ENCODE measurements at regions not wholly inside any gene's neighbourhood (a gene's known extent, or its start where the extent isn't known, plus 50 kb on each side); places are given as distances from the start of the nearest gene placed in this dataset.
"Not testable (repeated sequence)": the region's sequence is repeated elsewhere in the genome, so short reads cannot be mapped to it uniquely, and the experiment has no call there.

DNA sequence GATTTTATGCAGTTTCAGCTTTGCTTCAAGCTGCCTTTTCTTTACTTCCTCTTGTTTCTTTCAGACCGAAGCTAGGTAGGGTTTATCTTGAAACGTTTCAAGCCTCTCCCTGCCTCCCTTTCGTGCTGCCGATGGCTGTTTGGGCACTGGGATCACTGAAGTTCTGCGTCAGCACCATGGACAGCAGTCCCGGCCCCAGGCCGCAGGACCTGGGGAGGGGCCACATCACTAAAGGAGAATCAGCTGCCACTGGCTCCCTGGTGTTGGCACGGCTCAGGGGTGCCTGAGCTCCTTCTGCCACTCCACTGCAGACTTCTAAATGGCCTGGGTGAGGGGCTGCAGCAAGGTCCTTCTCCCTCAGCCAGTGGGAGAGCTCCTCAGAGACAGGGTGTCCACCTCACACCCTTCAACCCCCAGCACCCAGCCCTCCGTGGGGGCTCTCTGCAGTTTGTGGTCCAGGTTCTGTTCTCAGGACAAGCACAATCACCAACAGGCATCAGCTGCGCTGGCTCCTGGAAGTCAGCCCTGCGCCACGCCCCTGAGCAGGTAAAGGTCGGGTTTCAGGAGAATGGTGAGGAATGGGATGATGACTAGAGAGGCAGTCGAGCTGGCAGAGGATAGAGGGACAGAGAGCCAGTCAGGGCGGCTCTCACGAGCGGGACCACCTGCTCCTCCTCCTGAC, 387.2 kb downstream of the TCERG1L start:
- no peak for DNase-seq

DNA sequence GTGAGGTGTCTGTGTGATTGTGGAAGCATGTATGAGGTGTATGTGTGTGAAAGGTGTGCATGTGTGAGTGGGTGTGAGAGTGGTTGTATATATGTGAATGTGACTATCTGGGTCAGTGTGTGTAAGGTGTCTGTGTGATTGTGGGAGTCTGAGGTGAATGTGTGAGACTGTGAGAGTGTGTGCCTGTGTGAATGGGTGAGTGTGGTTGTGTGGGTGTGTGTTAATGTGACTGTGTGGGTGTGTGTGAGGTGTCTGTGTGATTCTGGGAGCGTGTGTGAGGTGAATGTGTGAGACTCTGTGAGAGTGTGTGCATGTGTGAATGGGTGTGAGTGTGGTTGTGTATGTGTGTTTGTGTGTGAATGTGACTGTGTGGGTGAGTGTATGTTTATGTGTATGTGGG, 385.1 kb downstream of the TCERG1L start:
- no peak for DNase-seq

DNA sequence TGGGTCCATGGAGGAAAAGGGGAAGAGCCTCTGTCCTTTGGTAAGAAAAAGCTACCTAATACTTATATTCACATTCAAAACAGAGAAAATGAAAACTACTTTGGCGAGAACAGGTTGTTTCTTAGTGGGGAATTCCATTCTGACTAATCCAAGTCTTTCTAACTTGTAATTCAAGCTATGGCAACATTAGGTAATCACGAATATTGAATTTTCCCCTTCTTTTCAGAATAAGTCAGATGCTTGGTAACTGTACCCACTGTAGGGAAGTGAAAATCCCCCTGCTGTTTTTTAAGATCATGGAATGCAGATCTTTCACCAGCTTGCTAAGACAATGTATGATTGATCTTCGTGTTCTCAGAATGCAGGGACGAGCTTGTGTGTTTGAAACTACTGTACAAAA, 384.4 kb downstream of the TCERG1L start:
- no peak for DNase-seq

DNA sequence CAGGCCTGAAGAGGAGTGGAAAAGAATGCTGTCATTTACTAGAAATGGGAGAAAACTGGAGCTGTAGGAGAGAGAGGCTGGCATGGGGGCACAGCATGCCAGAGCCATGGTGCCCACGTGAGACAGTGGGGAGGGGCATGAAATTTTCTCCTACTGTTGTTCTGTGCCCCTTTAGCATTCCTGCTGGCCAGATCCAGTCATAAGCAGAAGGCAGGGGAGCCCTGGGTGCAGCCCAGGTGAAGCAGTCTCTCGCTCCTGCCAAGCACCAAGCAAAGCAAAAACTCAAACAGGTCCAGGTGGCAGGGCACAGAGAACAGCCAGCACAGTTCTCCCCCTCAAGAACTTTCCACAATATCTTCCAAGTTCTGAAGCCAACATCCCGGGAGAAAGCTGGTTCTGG, 383.2 kb downstream of the TCERG1L start:
- DNase-seq = no peak

DNA sequence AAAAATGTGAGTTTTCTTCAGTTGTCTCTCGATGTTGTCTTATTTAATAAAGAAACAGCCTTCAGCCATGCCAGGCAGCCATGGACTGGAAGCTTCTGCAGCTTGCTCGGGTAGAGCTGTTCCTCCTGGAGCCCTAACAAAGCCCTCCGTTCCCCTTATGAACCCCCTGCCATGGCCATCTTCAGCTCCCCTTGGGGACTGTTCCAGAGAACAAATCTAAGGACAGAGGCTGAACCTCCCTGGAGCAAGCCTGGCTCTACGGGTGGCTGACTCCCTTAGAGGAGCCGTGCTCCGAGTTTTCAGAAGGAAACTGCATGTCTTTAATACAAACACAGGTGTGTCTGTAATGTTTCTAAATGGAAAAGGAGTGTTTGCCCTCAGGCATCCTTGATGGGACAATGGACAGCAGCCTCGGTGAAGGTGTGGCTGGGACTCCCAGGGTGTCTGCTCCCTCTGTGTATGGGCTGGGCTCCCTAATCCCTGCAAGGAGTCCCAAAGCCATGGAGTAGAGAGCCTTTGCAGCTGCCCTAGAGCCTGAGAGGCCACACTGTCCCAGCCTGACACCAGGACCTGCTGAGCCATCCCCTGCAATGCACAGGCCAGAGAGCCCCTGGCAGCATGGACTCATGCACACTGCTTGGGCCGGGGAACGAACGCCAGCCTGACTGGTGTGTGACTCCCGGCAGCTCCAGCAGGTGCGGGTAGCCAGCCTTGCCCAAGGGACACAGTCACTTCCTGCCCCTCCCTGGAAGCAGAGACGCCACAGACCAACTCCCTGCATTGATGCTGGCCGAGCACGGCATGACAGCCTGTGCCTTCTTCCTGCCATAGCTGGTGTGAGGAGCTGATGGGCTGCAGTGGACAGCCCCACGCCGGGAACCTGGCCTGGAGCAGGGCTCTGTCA, 381.8 kb downstream of the TCERG1L start:
- no peak for DNase-seq

DNA sequence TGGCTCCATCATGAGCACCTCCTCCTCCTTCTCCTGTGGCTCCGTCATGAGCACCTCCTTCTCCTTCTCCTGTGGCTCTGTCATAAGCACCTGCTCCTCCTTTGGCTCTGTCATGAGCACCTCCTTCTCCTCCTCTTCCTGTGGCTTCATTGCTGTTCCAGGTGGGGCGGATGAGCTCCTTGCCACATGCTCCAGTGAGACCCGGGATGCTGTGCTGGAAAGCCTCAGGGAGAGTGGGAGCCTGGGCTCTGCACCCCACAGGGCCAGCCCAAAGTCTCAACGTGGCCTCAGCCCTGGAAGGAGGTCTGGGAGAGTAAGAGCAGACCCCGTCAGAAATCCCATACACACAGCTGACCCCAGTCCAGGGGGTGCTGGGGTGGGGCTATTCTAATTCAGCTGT, 380.7 kb downstream of the TCERG1L start:
- no peak for DNase-seq

DNA sequence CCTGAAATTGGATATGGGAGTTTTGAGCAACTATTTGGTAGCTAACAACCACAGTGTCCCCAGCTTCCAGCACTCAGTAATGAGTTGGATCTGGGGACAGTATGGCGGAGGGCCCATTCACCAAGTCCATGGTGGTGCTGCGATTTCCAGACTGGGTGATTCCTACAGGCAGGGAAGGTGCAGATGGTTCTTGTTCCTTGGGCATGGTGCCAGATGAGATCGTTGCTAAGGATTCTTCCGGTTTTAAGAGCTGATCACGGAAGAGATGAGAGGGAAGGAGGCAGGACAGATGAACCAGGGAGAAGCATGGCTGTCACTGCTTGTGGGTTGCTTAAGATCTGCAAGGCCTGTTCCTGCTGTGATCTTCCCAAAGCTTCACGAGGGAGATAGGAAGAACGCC, 380.3 kb downstream of the TCERG1L start:
- no peak for DNase-seq

DNA sequence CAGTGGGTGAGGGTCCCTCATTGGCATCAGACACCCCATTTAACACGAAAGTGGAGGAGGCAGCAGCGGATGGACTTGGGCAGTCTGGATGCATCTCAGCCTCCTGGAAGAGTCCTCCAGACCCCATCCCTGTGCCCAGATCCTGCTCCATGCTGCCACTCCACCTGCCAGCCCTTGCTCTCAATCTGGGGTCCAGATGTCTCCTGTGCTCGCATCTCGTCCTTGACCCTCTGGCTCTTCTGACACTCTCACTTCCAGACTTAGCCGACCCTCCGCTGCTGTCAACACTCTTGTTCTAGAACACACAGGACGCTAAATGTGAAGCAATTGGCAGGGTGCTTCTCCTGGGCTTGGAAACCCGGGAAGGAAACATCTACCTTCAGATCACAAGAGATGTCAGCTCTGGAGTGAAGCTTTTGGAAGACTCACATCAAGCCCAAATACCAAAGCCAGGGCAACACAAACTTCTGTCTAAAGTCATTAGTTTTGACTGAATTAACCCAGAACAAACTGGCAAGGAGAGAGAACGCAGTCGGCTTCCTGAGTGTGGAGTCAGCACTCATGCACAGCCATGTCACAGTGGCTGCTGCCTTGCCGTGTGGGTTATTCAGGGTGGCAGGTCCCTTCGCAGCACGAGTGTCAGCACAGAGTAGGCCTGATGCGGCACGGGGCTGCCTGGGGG, 379.1 kb downstream of the TCERG1L start:
- no peak for DNase-seq

DNA sequence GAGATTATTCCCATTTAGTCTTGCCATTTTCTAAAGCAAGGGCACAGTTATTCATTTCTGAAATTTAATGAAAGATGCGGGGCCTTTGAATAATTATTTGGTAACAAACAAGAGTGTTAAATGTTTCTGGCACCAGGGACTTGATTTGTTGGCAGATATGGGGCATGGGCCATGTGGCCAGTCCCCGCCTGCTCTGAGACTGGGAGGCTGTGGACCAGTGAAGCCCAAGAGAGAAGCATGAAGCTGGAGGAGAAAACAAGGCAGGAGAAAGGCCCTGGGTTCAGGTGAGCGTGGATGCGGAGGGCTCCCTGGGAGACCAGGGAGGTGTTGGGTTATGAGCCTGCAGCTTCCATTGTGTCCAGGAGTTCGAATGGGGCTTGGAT, 378.5 kb downstream of the TCERG1L start:
- DNase-seq = no peak

DNA sequence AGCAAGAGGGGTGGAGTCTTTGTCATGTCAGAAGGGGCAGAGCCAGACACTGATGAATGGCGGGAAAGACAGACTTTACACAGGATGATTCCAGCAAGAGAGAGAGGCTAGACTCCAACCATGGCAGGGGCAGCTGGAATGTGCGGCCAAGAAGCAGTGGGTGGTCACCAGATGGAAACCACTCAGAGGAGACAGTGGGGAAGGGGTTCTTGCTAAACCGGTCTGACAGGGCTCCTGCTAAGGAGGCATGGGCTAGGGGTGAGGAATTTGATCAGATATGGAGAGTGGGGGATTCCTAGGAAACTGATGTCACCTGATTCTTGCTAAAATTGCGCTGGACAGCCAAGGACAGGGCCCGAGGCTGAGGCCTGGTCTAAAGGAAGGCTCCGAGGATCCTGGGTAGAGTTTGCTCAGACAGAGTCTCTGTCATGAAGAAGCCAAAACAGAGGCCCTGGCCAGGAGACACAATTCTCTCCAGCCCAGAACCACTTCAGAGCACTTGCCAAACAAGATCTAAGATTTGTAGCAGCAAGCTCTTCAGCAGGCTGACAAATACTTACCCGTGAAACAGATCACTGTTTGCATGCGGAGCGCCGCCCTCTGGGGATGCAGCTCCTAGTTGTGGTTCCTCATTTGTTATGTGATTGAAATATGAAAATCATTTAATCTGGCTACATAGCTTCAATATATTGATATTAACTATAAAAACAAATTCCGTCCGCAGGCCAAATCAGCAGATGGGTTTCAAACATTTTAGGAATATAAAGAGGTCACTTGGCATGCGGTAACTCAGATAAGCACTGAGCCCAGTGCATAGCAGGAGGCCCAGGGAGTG, 377.0 kb downstream of the TCERG1L start:
- DNase-seq = no peak

DNA sequence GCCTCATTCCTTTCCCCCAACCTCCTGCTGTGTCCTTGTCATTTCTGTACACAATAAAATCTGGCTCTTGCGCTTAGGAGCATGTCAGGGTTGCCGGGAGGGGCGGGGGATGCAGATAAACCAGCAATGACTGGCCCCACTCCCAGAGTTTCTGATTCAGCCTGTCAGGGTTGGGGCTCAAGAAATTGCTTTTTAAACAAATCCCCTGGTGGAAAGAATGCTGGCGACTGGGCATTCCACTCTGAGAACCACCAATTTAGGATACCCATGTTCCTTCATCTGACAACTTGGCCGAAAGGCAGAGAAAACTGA, 376.4 kb downstream of the TCERG1L start:
- DNase-seq = no peak

DNA sequence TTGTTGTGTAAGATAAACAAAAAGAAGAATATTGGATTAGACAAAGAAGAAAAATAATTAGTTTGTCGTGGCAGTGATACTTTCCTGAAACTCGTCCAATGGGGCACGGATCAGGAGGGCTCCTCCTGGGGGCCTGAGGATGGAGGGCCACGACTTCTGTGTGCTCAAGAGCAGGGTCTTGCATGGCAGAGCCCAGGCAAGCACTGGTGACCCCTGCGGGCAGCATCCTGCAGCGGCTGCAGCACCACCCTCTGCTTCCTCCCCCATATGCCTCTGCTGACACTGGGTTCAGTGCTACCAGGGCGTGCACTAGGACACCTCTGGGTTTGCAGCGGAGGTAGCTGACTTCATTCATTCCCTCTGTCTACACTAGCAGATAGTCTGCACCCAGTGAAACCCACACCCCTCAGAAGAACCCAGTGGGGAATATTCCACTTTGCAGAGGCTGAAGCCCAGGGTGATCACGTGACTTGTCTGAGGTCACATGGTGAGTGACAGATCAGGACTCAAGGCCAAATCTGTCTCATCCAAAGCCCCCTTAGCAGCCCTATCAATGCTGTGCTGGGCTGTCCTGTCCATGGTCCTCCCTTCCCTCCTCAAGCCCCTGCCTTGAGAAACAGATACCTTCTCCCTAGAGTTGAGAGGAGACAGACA, 375.5 kb downstream of the TCERG1L start:
- DNase-seq = no peak

DNA sequence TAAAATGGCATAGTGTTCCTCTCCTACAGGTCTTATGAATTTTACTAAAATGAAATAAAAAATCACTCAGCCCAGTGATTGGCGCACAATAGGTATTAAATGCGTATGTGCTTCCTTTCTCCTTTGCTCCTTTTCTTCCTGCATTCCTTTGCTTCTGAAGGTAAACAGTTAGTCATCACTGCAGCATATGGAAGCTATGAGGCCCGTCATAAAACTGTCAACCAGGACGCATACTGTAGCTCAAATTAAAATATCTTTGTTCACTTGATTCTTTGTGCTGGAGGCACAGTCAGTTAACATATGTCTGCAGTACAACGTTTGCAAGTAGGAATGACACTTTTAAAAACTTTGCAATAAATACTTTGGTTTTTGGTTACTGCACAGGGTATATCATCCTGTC, 374.7 kb downstream of the TCERG1L start:
- no peak for DNase-seq

DNA sequence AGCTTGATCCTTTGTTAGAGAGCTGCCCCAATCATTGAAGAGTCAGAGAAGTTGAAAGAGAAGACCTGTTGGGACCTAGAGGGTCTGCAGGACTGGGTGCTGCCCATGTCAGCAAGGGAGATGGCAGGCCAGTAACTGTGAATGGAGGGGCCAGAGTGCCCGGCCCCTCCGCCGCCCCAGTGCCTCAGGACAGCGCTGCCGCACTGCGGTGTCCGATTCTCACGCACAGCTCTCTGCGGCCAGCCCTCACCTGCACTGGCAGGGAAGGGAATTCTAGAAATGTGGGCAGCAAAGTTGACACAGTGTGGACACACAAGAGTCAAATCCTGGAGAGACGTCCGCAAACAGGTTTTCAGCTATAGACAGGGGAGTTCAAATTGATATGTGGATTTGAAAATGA, 373.5 kb downstream of the TCERG1L start:
- DNase-seq = no peak

DNA sequence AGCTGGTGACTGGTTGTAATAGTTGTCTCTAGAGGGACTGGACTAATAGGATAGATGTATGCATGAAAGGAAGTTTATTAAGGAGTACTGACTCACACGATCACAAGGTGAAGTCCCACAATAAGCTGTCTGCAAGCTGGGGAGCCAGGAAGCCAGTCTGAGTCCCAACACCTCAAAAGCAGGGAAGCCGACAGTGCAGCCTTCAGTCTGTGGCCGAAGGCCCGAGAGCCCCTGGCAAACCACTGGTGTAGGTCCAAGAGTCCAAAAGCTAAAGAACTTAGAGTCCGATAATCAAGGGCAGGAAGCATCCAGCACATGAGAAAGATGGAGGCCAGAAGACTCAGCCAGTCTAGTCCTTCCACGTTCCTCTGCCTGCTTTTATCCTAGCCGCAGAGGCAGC, 372.6 kb downstream of the TCERG1L start:
- DNase-seq = not testable (repeated sequence)

DNA sequence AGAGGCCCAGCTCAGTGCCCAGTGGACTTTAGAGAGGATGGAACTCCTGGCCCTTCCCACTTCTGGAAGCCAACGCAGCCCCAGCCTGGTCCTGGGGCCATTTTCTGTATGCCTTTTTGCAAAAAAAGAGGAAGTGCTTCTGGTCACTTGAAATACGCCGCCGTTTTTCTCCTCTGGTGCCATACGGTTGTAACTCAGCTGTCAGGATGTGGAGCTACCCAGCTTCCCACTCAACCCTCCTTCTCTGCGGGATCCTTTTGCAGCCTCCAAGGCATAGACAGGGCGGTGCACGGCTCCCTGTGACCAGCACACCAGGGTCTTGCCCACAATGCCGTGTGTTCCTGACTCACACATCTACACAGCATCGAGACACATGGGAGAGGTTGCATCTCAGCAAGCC, 369.6 kb downstream of the TCERG1L start:
- DNase-seq = no peak

DNA sequence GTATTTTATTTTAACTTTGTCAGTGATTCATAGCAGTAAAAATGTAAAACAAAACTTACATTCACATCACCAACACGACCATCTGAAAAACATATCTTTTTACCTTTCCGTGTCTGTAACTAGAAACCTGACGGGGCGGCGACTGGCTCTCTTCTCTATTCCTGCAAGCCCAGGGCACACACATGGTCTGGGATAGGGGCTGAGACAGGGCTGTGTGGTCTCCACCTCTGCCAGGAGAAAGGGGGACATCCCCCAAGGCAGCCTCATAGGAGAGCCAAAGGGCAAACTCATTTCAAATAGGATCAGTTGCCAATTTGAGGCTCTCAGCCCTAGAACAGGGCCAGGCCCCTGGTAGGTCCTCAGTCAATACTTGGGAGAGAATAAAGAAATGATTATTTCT, 359.4 kb downstream of the TCERG1L start:
- no peak for DNase-seq

DNA sequence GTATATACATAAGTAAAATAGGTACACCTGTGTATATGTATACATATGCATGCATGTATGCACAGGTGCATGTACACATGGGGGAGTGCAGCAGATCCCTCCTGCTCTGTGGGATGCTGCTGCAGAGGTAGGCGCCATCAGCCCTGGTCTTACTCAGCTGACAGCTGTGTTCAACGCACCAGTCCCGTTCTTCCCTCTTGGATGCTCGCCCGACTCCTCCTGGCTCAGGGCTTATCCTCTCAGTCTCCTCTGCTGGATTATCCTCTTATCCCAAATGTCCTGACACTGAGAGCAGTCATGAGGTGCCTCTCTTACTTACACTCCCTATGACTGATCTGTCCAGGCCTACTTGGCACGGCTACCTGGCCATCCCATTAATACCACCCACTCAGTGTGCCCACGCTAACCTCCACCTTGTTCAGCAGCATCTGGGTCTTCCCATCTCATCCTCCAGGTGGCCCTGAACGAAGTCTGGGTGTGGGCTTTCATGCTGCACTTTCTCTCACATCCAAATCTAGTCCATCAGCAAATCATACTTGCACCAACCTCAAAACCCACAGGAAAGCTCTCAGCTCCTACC, 357.1 kb downstream of the TCERG1L start:
- no peak for DNase-seq

DNA sequence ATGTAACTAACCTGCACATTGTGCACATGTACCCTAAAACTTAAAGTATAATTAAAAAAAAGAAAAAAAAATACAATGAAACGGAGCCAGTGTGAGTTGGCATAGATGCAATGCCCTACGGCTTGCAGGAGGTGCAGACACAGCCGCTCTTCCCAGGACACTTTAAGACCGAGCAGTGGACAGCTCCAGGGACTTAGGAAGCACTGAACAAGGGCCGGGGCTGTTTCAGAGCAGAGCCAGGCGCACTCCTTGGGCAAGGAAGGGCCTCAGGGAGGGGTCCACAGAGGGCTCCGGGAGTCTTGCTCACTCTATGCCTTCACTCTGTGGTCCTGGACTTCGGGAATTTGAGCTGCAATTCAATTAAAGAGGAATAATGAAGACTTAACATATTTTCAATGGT, 355.3 kb downstream of the TCERG1L start:
- DNase-seq = no peak

DNA sequence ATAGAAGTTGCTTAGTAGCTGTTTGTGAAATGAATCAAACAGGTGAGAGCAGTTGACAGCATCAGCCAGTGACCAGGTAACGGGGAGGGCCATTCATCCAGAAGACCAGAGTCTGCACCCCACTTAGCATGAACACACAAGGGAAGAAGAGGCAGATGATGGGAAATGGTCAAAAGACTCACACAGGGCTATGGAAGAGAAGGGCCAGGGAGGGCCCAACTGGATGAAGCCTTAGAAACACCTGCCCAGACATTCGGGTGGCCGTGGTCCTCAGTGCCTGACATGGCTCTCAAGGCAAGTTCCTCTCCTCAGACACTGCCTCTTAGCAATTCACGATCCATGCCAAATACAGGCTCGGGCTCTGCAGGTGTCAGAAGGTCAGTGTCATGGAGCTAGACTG, 354.1 kb downstream of the TCERG1L start:
- DNase-seq = no peak

DNA sequence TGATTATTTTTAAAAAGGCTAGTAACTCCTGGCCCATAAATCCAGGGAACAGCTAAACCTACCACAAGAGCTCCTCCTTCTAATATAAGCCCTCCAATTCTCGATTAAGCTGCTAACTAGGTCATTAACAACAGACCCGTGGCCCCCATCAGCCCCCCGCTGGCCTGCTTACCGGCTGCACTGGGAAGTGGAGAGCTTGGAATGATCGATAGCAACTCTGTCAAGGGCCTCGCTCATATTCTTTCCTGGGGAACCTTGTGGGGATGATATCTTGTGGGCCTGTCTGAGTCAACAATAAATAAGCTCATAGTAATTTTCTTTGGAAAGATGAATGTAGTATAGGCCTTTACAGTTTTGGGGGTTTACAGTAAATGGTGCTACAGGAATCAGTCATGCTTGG, 353.5 kb downstream of the TCERG1L start:
- DNase-seq = no peak
